Upper lobe of left lung (tissue), 4 donors: ENCODE measurements at regions not wholly inside any gene's neighbourhood (a gene's known extent, or its start where the extent isn't known, plus 50 kb on each side); places are given as distances from the start of the nearest gene placed in this dataset.

ENCODE experiments used
- CTCF ChIP-seq, 6 experiments: fragments of 450-650 bp in 4 of 6; fragments of 200-600 bp in 2 of 6; sonication (generic) in 2 of 6; IDR thresholded peaks; one replicate each; pipeline ENCODE4 v1.5.1; 2016 to 2019; ENCODE audit warnings: antibody characterized with exemption in 6 of 6
- POLR2A ChIP-seq, 4 donors: fragments of 450-650 bp; IDR thresholded peaks; one replicate each; pipeline ENCODE4 v1.5.1; 2016 to 2017; ENCODE audit warnings: antibody characterized with exemption in 4 of 4, mild to moderate bottlenecking in 2 of 4
- POLR2AphosphoS5 ChIP-seq, 2 donors: sonication (generic); formaldehyde crosslinking; IDR thresholded peaks; one replicate each; pipeline ENCODE4 v1.5.1; 2017; ENCODE audit warnings: antibody characterized with exemption in 2 of 2

- no peak for TF ChIP-seq CTCF (IDR thresholded peaks at IDR 0.05)
- no peak for TF ChIP-seq POLR2AphosphoS5 (IDR thresholded peaks at IDR 0.05)
- TF ChIP-seq POLR2A (IDR thresholded peaks at IDR 0.05), result no peak
Measured at GRCh38 chr13:33435207-33435606, 149.7 kb upstream of the STARD13 start.
